WI38 (cell line): ENCODE measurements at regions not wholly inside any gene's neighbourhood (a gene's known extent, or its start where the extent isn't known, plus 50 kb on each side); places are given as distances from the start of the nearest gene placed in this dataset.

Experiments
- H3K4me3 ChIP-seq: 2 replicates; pipeline ENCODE4 v1.5.1; 2011; ENCODE audit warnings: low read depth, mild to moderate bottlenecking, control low read depth, low read length
- CTCF ChIP-seq: IDR thresholded peaks from 2 replicates; pipeline ENCODE4 v1.5.1; 2012; ENCODE audit warnings: low read depth, mild to moderate bottlenecking, control low read depth, low read length

- no peak for TF ChIP-seq CTCF
- H3K4me3 ChIP-seq, result no peak overlapping the region
Observed at GRCh38 chr17:77771998-77772397, 186.5 kb upstream of the TNRC6C start.

DNA sequence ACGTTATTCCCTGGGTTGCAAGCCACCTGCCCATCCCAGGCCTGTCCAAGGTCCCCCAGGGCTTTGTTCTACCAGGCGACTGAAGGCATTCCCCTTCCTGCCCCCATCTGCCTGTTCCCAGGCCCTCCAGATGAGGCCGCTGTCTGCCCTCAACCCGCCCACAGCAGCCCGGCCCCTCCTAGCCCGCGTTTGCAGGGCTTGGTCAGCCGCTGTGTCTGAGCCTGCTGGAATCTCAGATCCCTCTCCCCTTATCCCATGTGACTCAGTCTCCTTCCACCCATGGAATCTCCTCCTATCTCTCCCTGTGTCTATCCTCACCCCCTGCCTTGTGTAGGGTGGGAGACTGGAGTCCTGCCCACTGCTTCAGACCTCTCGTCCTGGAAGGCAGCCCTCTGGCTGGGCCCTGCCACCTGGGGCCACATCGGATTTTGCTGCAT, 186.0 kb upstream of the TNRC6C start:
- H3K4me3 ChIP-seq, result no peak overlapping the region
- TF ChIP-seq CTCF, result no peak

DNA sequence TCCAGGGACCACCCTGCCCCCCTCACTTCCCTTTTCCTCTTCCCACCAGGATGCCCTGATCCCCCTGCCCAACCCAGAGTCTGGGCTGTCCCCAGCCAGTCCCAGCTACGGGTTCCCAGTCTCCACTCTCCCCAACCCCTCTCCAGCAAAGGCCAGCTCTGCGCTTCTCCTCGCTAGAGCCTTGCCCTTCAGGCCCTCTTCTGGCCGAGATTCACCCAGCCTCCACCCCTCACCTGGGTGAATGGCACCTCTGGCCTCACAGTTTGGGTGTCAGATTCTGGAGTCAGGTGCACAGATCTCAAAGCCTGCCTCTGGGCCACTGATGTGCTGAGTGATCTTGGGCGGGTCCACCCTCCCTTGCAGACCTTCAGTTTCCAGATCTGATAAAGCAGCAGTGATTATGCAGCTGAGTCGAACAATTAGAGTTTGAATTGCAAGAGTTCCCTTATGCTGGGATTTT, 185.6 kb upstream of the TNRC6C start:
- H3K4me3 ChIP-seq, result no peak overlapping the region

DNA sequence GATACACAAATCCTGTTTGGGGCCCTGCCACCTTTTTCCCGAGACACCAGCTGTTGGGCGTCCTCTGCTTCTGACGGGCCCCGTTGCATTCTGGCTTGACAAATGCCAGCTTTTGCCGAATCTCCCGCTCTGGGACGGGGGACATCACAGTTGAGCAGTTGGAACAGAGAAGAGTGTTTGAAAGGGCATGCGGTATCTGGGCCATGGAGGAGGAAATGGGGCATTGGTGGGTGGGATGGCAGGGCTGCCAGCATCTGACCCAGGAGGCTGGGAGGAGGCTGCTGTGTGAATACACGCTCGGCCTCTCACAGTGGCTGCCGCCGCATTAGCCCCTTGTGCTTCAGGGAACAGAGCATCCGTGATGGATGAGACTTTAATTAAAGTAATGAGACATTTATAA, 184.3 kb upstream of the TNRC6C start:
- no peak for TF ChIP-seq CTCF
- no peak overlapping the region for H3K4me3 ChIP-seq

More for the DNA sequence above, 185.6 kb upstream of the TNRC6C start:
- TF ChIP-seq CTCF, result no peak

- TF ChIP-seq CTCF, result no peak
- H3K4me3 ChIP-seq, result no peak overlapping the region
Observed at GRCh38 chr17:77778636-77779489, 179.6 kb upstream of the TNRC6C start.

GRCh38 chr17:77779711-77780539, 178.6 kb upstream of the TNRC6C start:
- TF ChIP-seq CTCF, result no peak
- no peak overlapping the region for H3K4me3 ChIP-seq

DNA sequence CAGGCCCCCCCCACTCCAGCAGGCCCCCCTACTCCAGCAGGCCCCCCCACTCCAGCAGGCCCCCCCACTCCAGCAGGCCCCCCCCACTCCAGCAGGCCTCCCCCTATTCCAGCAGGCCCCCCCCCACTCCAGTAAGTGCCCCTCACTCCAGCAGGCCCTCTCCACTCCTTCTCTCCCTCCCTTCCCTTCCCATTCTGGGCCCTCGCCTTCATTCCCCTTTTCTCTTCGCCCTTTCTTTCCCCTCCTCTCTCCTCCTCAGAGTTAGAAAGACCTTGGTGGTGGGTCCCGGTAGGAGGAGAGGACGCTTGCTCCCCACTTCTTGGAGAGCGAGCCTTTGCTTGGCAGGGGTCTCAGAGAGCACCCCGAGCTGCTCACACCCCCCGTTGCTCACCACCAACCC, 177.0 kb upstream of the TNRC6C start:
- no peak overlapping the region for H3K4me3 ChIP-seq
- no peak for TF ChIP-seq CTCF
